Trophoblast cell (in vitro differentiated cells and primary cell): ENCODE measurements at regions not wholly inside any gene's neighbourhood (a gene's known extent, or its start where the extent isn't known, plus 50 kb on each side); places are given as distances from the start of the nearest gene placed in this dataset.

Experiments used
- DNase-seq, 2 donors: peaks; one replicate each; pipeline ENCODE4 v3.0.0-alpha.2; 2016
- H2AFZ ChIP-seq: 2 replicates; pipeline ENCODE4 v1.6.1; 2013; ENCODE audit warnings: low read length, moderate library complexity, mild to moderate bottlenecking; ENCODE audit not compliant: insufficient read depth, poor library complexity
- H2AK5ac ChIP-seq: 2 replicates; pipeline ENCODE4 v1.6.1; 2013; ENCODE audit warnings: mild to moderate bottlenecking, low read length
- H2BK120ac ChIP-seq: 2 replicates; pipeline ENCODE4 v1.6.1; 2013; ENCODE audit warnings: low read length, mild to moderate bottlenecking, moderate library complexity; ENCODE audit not compliant: insufficient read depth, poor library complexity
- H2BK12ac ChIP-seq: 2 replicates; pipeline ENCODE4 v1.6.1; 2013; ENCODE audit warnings: mild to moderate bottlenecking, low read length, moderate library complexity
- H2BK5ac ChIP-seq: 2 replicates; pipeline ENCODE4 v1.6.1; 2013; ENCODE audit warnings: low read length, low read depth, moderate library complexity, mild to moderate bottlenecking; ENCODE audit not compliant: poor library complexity
- H3K14ac ChIP-seq: 2 replicates; pipeline ENCODE4 v1.6.1; 2013; ENCODE audit warnings: mild to moderate bottlenecking, low read length
- H3K18ac ChIP-seq: 2 replicates; pipeline ENCODE4 v1.6.1; 2013; ENCODE audit warnings: mild to moderate bottlenecking, low read length
- H3K23ac ChIP-seq: 2 replicates; pipeline ENCODE4 v1.6.1; 2013; ENCODE audit warnings: low read length
- H3K27ac ChIP-seq: 2 replicates; pipeline ENCODE4 v1.5.1; 2013; ENCODE audit warnings: low read depth, mild to moderate bottlenecking, inconsistent platforms, low read length, moderate library complexity
- H3K27me3 ChIP-seq: 2 replicates; pipeline ENCODE4 v1.6.1; 2013; ENCODE audit warnings: inconsistent platforms, mild to moderate bottlenecking, low read length, moderate library complexity; ENCODE audit not compliant: insufficient read depth
- H3K36me3 ChIP-seq, 2 experiments: 1 replicate in 1 of 2; 2 replicates in 1 of 2; pipeline ENCODE4 v1.6.1; 2013; ENCODE audit warnings: low read length in 2 of 2, mild to moderate bottlenecking in 2 of 2, moderate library complexity in 1 of 2; ENCODE audit not compliant: insufficient read depth in 2 of 2, control insufficient read depth in 1 of 2
- H3K4ac ChIP-seq: 2 replicates; pipeline ENCODE4 v1.6.1; 2013; ENCODE audit warnings: low read depth, mild to moderate bottlenecking, low read length, moderate library complexity
- H3K4me1 ChIP-seq, 2 experiments: 1 replicate in 1 of 2; 2 replicates in 1 of 2; pipeline ENCODE4 v1.6.1; 2013; ENCODE audit warnings: low read length in 2 of 2, mild to moderate bottlenecking in 2 of 2, moderate library complexity in 1 of 2; ENCODE audit not compliant: insufficient read depth in 2 of 2, control insufficient read depth in 1 of 2
- H3K4me2 ChIP-seq: 2 replicates; pipeline ENCODE4 v1.6.1; 2013; ENCODE audit warnings: inconsistent platforms, mild to moderate bottlenecking, low read length, moderate library complexity
- H3K4me3 ChIP-seq: 2 replicates; pipeline ENCODE4 v1.5.1; 2013; ENCODE audit warnings: mild to moderate bottlenecking, low read depth, low read length, inconsistent platforms
- H3K79me1 ChIP-seq: one replicate; pipeline ENCODE4 v1.6.1; 2013; ENCODE audit warnings: low read length
- H3K79me2 ChIP-seq: 2 replicates; pipeline ENCODE4 v1.6.1; 2013; ENCODE audit warnings: low read length, mild to moderate bottlenecking; ENCODE audit not compliant: control insufficient read depth, insufficient read depth, poor library complexity
- H3K9ac ChIP-seq: 2 replicates; pipeline ENCODE4 v1.6.1; 2013; ENCODE audit warnings: mild to moderate bottlenecking, low read length
- H3K9me3 ChIP-seq: 2 replicates; pipeline ENCODE4 v1.6.1; 2013; ENCODE audit warnings: low read depth, mild to moderate bottlenecking, control low read depth, inconsistent platforms, low read length; ENCODE audit not compliant: insufficient read depth
- H4K12ac ChIP-seq: 2 replicates; pipeline ENCODE4 v1.6.1; 2013; ENCODE audit warnings: low read depth, mild to moderate bottlenecking, low read length, moderate library complexity
- H4K8ac ChIP-seq: 2 replicates; pipeline ENCODE4 v1.6.1; 2013; ENCODE audit warnings: low read depth, mild to moderate bottlenecking, low read length, moderate library complexity
- H4K91ac ChIP-seq: one replicate; pipeline ENCODE4 v1.6.1; 2013; ENCODE audit warnings: low read depth, mild to moderate bottlenecking, low read length, moderate library complexity
- WGBS: extraction: QIAGEN DNeasy Blood & Tissue Kit; methylation state at CpG from one replicate; pipeline ENCODE4 v1.1.7; 2013; ENCODE audit warnings: missing lambda C conversion rate; ENCODE audit not compliant: insufficient read length, insufficient coverage; ENCODE audit errors: extremely low coverage; 5-methylcytosine and 5-hydroxymethylcytosine counted together

DNA sequence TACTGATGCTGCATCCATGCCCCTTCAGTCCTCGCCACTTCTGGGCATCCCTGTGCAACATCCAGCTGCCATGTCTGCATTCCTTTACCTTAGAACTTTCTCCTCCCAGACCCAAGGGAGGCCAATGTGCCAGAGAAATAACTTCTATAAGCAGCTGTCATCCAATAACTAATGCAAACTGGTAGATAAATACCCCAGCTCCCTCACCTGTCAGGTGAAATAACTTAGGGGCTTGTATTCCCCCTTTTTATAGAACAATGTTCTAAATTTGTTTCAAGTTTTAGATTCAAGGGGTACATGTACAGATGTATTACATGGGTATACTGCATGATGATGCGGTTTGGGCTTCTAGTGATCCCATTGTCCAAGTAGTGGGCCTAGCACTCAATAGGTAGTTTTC lies 880.1 kb downstream of the UQCRFS1 start:
- H4K91ac ChIP-seq, result no peak overlapping the region
- H2BK120ac ChIP-seq, result no peak overlapping the region
- H3K9ac ChIP-seq, result no peak overlapping the region
- H3K79me1 ChIP-seq, result no peaks in the 10 kb centered on the region
- no peak overlapping the region for H2AK5ac ChIP-seq
- H3K18ac ChIP-seq, result no peak overlapping the region
- H3K27me3 ChIP-seq, result no peaks in the 10 kb centered on the region
- no peaks in the 10 kb centered on the region for H3K79me2 ChIP-seq
- H3K4ac ChIP-seq, result no peak overlapping the region
- H3K9me3 ChIP-seq, result peaks cover 2% of the 10 kb centered on the region
- H3K36me3 ChIP-seq, result no peaks in the 10 kb centered on the region
- no peak for DNase-seq
- no peaks in the 10 kb centered on the region for H3K4me1 ChIP-seq
- H3K27ac ChIP-seq, result no peak overlapping the region
- H4K8ac ChIP-seq, result no peak overlapping the region
- no peak overlapping the region for H4K12ac ChIP-seq
- H3K4me3 ChIP-seq, result no peak overlapping the region
- no peak overlapping the region for H2AFZ ChIP-seq
- no peak overlapping the region for H2BK12ac ChIP-seq
- H3K4me2 ChIP-seq, result no peak overlapping the region
- no CpG with 5 or more reads among the region's 2 CpGs for WGBS
- no peak overlapping the region for H3K23ac ChIP-seq
- H3K14ac ChIP-seq, result no peak overlapping the region
- no peak overlapping the region for H2BK5ac ChIP-seq

DNA sequence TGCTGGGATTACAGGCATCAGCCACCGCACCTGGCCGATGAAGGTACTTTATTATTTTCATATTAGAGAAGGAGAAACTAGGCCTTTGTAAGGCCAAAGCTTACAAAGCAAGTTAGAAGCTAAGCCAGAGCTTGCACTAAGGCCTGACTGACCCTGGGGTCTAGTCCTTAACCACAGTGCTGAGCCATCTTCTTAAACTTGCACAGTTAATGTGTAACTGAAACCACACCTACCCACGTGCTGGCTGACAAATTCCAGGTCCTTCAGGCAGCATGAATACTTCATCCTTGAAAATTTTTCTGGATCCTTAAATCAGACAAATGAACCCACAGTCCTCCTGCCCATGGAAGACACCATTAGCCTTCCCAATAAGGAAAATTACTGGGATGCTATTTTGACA lies 880.6 kb downstream of the UQCRFS1 start:
- Histone ChIP-seq H3K79me1 (no peaks in the 10 kb centered on the region), H3K9me3 (peaks cover 2% of the 10 kb centered on the region), H2AFZ (no peak overlapping the region), H2AK5ac (no peak overlapping the region), H4K12ac (no peak overlapping the region), H3K18ac (no peak overlapping the region), H3K4ac (no peak overlapping the region), H2BK12ac (no peak overlapping the region), H2BK5ac (no peak overlapping the region), H3K4me2 (no peak overlapping the region), H3K14ac (no peak overlapping the region), H4K91ac (no peak overlapping the region), H3K27ac (no peak overlapping the region), H3K27me3 (no peaks in the 10 kb centered on the region), H4K8ac (no peak overlapping the region), H3K4me1 (no peaks in the 10 kb centered on the region), H3K36me3 (no peaks in the 10 kb centered on the region), H3K9ac (no peak overlapping the region), H3K79me2 (no peaks in the 10 kb centered on the region), H2BK120ac (no peak overlapping the region), H3K4me3 (no peak overlapping the region), H3K23ac (no peak overlapping the region)
- no CpG with 5 or more reads among the region's 3 CpGs for WGBS
- no peak for DNase-seq

DNA sequence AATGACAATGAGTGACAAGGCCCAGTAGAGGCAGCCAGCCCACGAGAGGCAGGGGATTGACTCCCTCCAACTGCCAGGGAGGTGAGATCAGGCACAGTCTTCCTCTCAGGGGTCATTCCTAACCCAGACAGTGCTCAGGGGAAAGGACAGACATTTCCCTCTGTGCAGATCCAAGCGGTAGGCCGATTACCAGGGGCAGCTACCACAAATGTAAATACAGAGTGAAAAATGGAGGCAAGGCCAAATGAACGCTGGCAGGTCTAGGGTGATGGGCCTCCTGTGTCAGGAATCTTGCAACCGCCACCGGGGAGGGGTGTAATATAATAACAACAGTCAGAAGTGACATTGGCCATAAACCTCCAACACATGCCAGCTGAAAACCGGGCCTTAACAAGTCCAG lies 881.4 kb downstream of the UQCRFS1 start:
- Histone ChIP-seq H3K4me2 (no peak overlapping the region), H3K18ac (no peak overlapping the region), H2BK12ac (no peak overlapping the region), H3K27ac (no peak overlapping the region), H3K79me1 (no peaks in the 10 kb centered on the region), H2AK5ac (no peak overlapping the region), H3K79me2 (no peaks in the 10 kb centered on the region), H3K9ac (no peak overlapping the region), H2AFZ (no peak overlapping the region), H3K23ac (no peak overlapping the region), H3K27me3 (no peaks in the 10 kb centered on the region), H4K12ac (no peak overlapping the region), H3K14ac (no peak overlapping the region), H3K4ac (no peak overlapping the region), H4K91ac (no peak overlapping the region), H3K9me3 (peaks cover 2% of the 10 kb centered on the region), H2BK120ac (no peak overlapping the region), H3K36me3 (no peaks in the 10 kb centered on the region), H3K4me1 (no peaks in the 10 kb centered on the region), H3K4me3 (no peak overlapping the region), H4K8ac (no peak overlapping the region), H2BK5ac (no peak overlapping the region)
- no CpG with 5 or more reads among the region's 7 CpGs for WGBS
- DNase-seq, result no peak

DNA sequence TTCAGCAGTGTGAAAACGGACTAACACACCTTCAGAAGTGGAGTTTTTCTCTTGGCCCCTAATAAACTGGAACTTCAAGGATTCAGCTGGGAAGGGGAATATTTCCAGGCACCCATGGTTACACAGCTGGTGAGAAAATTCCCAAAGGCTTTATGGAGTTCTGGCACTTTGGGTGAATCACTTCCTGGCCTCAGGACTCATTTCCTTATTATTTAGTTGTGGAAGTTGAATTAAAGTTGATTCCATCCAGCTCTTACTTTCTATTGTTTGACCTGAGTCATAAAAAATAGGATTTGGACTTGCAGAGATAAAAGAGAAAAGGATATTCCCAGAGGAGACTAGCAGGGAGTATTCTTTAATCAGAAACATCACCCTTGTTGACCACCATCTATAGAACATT lies 882.1 kb downstream of the UQCRFS1 start:
- no CpG with 5 or more reads among the region's 1 CpG for WGBS
- Histone ChIP-seq H3K79me2 (no peaks in the 10 kb centered on the region), H3K27ac (no peak overlapping the region), H3K14ac (no peak overlapping the region), H3K4me2 (no peak overlapping the region), H3K4me3 (no peak overlapping the region), H3K4me1 (no peaks in the 10 kb centered on the region), H2AK5ac (no peak overlapping the region), H4K91ac (no peak overlapping the region), H4K8ac (no peak overlapping the region), H3K9me3 (peaks cover 3% of the 10 kb centered on the region), H4K12ac (no peak overlapping the region), H3K9ac (no peak overlapping the region), H2BK5ac (no peak overlapping the region), H3K4ac (no peak overlapping the region), H2BK12ac (no peak overlapping the region), H2BK120ac (no peak overlapping the region), H2AFZ (no peak overlapping the region), H3K27me3 (no peaks in the 10 kb centered on the region), H3K79me1 (no peaks in the 10 kb centered on the region), H3K23ac (no peak overlapping the region), H3K36me3 (no peaks in the 10 kb centered on the region), H3K18ac (no peak overlapping the region)
- DNase-seq, result no peak
